NOMO-1 treated with DMSO at 0.1 percent for 48 hours (cell line): ENCODE measurements at regions not wholly inside any gene's neighbourhood (a gene's known extent, or its start where the extent isn't known, plus 50 kb on each side); places are given as distances from the start of the nearest gene placed in this dataset.

Experiments
- DNase-seq: peaks from one replicate; lab custom pipeline; 2025; ENCODE audit not compliant: unreplicated experiment; lab: John Stamatoyannopoulos, UW

DNA sequence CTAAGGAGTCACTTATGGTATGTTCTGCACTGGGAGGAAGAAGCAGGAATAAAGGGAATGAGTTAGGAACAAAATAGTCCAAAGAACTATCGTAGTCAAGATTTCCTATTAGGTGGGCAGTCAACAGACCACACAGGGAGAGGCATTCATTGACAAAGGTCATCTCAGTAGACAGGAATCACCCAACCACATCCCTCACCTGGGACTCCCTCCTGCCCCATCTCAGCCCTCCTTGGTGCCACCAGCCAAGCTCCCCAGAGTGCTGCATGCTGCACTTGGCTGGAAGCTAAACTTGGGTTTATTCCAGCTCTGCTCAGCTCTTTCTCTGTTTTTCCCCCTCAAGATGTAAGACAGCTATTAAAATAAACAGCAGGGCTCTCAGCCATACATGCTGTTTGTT, 72.3 kb upstream of the CTNNB1 start:
- no peak for DNase-seq

DNA sequence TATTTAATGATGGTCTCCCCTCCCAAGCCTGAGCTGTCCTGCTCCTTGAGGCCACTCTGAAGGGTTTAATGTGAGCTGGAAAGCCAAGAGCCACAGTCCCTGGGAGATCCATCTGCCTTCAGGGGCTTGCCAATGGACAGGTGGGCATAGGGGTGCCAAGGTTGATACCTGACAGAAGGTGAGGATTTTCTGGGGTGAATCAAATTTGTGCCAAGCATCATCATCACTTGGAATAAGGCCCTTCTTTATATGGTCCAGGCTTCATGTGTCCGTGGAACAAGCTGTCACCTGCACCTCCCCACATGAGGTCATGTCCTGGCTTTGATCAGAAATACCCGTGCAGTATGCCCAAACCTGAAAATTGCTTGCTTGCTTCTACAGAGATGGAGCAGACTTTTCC, 71.9 kb upstream of the CTNNB1 start:
- DNase-seq, result no peak

DNA sequence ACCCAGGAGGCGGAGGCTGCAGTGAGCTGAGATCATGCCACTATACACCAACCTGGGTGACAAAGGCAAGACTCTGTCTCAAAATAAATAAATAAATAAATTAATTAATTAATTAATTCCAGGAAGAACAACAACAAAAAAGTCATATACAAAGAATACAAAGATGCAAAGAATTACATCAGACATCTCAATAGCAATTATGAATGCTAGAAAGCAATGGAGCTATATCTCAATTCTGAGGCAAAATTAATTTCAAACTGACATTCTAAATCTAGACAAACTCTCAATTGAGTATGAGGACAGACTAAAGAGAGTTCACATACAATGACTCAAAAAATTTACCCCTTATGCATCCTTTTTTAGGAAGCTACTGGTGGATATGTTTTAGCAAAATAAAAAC, 69.6 kb upstream of the CTNNB1 start:
- no peak for DNase-seq

DNA sequence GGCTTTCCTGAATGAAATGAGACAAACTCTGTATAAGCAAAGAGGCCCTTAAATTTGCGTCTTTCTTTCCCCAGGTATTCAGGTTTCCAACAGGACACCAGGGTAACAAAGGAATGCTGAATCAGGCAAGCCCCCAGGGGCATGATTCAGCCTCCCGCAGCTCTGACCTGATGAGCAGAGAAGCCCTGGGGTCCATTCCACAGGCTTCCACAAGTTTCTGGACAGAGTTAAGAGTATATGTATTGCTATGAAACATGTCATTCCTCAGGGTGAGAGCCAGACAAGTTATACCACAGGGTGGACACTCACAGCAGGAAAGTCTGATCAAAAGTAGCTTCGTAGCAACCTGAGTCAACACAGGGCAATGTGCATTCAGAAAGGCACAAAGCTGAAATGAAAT, 68.1 kb upstream of the CTNNB1 start:
- no peak for DNase-seq

DNA sequence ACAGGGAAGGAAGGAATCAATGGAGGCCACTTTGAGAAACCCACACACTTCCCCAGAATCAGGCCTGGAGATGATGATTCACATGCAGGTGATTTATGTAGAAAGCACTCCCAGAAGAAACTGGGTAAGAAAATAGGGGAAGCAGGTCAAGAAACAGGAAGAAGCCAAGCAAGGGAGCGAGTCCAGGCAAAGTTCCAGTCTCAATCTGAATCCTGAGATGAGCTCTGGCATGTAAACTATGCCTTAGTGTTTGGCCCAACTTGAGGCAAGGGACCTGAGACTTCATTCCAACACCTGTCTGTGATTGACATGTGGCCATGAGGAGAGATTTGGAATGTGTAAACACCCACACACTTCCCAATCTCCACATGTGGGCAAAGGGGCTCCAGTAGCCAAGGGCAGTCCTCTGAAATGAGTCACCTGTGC, 61.6 kb upstream of the CTNNB1 start:
- DNase-seq, result peak; percentile 56

DNA sequence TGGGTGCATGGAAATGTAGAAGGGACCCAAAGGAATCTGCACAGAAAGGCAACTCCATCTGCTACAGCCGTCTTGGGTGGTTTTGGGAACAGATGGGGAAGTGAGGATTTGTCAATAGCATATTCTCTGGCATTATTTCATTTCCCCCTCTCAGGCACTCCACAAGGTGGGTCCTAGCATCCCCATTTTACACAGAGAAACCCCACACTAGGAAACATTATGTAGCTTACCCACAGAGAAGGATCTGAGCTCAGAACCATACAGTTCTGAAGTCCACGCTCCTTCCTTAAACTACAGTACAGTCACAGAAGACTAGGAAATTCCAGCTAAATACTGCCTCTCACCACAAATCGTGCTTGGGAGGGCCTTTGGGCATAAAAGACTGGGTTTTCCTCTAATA, 61.2 kb upstream of the CTNNB1 start:
- no peak for DNase-seq

DNA sequence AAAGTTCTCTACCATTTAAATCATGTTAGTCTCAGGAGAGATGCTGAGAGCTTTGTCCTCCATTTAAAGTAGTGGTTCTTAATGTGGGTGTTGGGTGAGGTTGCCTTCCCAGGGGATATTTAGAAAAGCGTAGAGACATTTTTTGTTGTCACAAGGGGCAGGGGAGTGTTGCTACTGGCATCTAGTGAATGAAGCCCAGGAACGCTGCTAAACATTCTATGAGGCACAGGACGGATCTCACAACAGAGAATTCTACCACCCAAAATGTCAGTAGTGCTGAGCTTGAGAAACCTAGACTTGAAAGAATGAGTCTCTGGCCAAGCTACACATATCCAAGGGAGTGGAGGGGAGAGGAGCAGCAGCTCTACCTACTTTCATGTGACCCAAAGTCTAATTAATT, 60.7 kb upstream of the CTNNB1 start:
- DNase-seq, result no peak

DNA sequence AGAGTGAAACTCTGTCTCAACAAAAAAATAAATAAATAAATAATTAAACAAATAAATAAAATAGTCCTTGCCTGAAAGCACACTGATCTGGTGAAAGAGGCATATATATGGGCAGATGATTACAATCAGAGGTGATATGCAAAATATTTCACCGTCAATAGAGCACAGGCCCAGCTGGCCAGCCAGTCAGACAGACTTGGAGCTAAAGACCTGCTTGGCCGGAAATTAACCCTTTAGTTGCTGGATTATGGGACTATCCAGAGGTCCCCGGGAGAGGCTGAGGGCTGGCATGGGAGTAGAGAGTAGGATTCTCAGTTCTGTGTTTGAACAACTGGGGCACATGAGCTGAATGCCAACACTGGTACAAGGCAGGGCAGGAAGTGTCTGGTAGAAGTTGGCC, 59.1 kb upstream of the CTNNB1 start:
- no peak for DNase-seq

DNA sequence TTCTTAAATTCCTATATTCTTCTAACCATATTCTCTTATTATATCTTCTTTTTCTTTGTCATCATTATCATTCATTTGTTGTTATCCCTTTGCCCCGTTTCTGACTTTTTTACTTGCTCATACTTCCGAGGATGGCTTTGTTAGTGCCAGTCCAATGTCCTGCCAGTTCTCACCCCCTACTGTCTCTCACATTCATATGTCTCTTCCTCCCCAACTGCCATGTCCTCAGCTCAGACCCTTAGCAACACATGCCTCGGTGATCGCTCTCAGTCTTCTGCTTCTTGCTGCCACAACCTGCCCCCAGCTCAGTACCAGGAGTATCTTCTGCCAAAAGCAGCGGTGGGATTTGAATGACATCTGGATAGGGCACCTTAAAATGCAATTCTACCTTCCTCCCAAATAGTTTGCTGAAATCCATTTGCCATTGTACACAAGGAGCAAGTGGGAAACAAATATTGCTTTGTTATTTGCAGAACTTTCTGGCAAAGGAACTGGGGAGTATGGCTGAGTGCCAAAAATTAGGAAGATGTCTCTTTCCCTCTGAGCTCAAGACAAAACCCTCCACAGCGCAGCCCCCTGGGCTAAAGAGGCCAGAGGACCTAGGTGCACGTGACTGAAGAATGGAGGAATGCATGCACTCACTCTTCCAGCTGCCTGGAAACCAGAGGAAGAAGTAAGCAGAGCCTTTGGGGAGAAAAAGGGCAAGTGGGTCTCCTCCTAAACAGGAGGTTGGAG, 57.7 kb upstream of the CTNNB1 start:
- DNase-seq, result no peak

DNA sequence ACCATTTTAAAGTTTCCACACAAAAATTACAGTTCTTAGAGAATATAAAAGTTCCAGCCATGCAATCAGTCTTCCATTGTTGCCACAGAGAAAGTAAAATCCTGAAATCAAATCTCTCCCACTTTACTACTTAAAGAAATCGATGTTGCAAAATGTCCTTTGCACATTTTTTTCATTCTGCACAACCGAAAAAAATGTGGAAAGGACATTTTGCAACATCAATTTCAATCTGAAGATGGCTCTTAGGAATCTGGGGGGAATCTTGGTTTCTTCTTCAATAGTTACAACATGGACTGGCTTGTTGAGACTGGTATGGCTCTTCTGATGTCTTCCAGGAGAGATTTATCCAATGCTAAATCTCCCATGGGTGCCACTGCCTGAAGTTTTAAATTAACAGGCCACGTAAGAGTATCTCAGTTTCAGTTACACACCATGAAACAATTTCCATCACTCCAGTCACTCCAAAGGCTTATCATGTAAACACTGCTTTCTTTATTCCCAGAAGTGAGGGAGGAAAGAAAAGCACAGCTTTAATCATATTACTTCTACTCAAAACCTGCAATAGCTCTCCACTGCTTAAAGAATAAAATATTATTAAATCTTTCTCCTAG, 55.8 kb upstream of the CTNNB1 start:
- DNase-seq, result no peak

DNA sequence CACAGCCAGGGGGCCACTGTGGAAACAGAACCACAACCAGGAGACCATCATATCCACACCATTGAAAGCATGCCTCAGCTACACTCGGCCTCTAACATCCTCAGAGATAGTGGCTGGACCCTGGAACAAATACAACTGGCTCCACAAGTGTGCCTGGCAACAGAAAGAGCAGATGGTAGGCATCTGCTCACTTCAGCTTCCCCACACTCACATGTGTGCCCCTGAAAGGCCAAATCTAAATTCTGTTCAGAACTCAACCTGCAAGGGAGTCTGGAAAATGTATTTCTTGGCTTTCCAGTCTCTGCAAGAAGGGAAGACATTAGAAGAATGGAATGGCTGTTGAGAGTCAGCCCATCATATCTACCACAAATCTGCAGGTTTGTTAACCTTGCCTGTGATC, 54.7 kb upstream of the CTNNB1 start:
- no peak for DNase-seq

DNA sequence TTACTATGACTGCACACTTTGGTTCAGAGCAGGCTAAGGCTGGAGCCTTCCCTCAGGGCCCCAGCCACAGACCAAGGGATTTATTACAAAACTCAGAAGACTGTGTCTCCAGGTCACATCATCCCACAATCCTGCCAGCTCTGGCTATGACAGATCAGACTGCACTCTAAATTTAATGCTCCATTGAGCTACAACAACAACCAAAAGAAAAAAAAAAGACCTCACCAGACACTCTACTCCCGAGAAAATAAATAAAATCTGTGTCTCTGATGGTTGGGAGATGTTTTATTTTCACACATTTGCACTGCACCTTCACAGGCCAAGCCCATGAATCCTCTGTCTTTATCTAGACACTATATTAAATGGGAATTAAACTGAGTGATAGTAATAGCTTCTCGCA, 50.8 kb upstream of the CTNNB1 start:
- no peak for DNase-seq

DNA sequence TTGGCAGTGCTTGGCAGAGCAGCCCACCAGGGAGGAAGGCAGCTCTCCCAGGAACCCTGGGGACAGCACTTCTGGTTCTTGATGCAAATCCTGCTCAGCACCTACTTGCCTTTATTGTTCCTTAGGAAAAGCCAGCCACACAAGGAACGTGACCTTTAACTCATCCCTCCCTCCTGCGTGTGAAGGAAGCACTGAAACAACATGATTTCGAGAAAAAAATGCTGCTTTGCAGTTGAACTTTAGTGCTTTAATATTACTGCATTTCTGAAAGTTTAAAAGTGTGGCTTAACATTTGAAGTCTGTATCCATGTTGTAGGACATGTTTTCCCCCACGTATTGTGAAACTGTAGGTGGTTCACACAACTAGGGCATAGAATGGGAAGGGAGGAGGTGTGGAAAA, 50.4 kb upstream of the CTNNB1 start:
- DNase-seq, result no peak
